ENCODE measurements at regions not wholly inside any gene's neighbourhood (a gene's known extent, or its start where the extent isn't known, plus 50 kb on each side); places are given as distances from the start of the nearest gene placed in this dataset.
A peak's percentile ranks its signal among the peaks of the same experiment; 100 is the strongest.

GRCh38 chr1:8115769-8116167 is 89.7 kb upstream of the ERRFI1 start:
- H3K27ac ChIP-seq, result peak overlapping the region in 2 of 8 donors; percentile 20 to 57
- H3K4me1 ChIP-seq, result peaks cover 3 to 26% (median 13%) of the 10 kb centered on the region in 6 donors
- no peaks in the 10 kb centered on the region for H3K27me3 ChIP-seq (replicated peaks in 1 of 7)
- DNase-seq, result no peak
- H3K36me3 ChIP-seq, result no peaks in the 10 kb centered on the region
- WGBS, 5 donors, result 89 to 95% (median 94%) methylated on average over 9 of the region's 9 CpGs
- no peaks in the 10 kb centered on the region for H3K9me3 ChIP-seq
- intact Hi-C loops (cut with DNase I; ENCODE audit: low total_unique reads), result no loop called here
- no peak overlapping the region for H3K4me3 ChIP-seq
- TF ChIP-seq CTCF (IDR thresholded peaks at IDR 0.05 in 8 of 11, conservative IDR thresholded peaks at IDR 0.05 in 3 of 11) (no peak), POLR2AphosphoS5 (IDR thresholded peaks at IDR 0.05) (no peak), POLR2A (IDR thresholded peaks at IDR 0.05) (no peak)

GRCh38 chr1:8115031-8115768 is 89.1 kb upstream of the ERRFI1 start:
- 90 to 95% (median 95%) methylated on average over 10 of the region's 10 CpGs for WGBS, 5 donors
- peaks cover 0 to 20% (median 8%) of the 10 kb centered on the region in 6 donors for H3K4me1 ChIP-seq
- TF ChIP-seq POLR2A (IDR thresholded peaks at IDR 0.05) (no peak), CTCF (IDR thresholded peaks at IDR 0.05 in 8 of 11, conservative IDR thresholded peaks at IDR 0.05 in 3 of 11) (no peak), POLR2AphosphoS5 (IDR thresholded peaks at IDR 0.05) (no peak)
- DNase-seq, result no peak
- intact Hi-C loops (cut with DNase I; ENCODE audit: low total_unique reads), result no loop called here
- no peaks in the 10 kb centered on the region for H3K27me3 ChIP-seq (replicated peaks in 1 of 7)
- H3K36me3 ChIP-seq, result no peaks in the 10 kb centered on the region
- H3K9me3 ChIP-seq, result no peaks in the 10 kb centered on the region
- H3K27ac ChIP-seq, result peak overlapping the region in 1 of 8 donors; percentile 20
- no peak overlapping the region for H3K4me3 ChIP-seq

- H3K4me1 ChIP-seq, result peaks cover 0 to 13% (median 7%) of the 10 kb centered on the region in 6 donors
- intact Hi-C loops (cut with DNase I; ENCODE audit: low total_unique reads), result no loop called here
- no peaks in the 10 kb centered on the region for H3K9me3 ChIP-seq
- no peaks in the 10 kb centered on the region for H3K36me3 ChIP-seq
- peak overlapping the region in 2 of 8 donors; percentile 0 to 26 for H3K27ac ChIP-seq
- H3K4me3 ChIP-seq, result no peak overlapping the region
- 72 to 84% (median 73%) methylated on average over 17 of the region's 17 CpGs for WGBS, 5 donors
- TF ChIP-seq POLR2A (IDR thresholded peaks at IDR 0.05) (no peak), POLR2AphosphoS5 (IDR thresholded peaks at IDR 0.05) (no peak), CTCF (IDR thresholded peaks at IDR 0.05 in 8 of 11, conservative IDR thresholded peaks at IDR 0.05 in 3 of 11) (no peak)
- no peaks in the 10 kb centered on the region for H3K27me3 ChIP-seq (replicated peaks in 1 of 7)
- DNase-seq, result no peak
Measured at GRCh38 chr1:8113262-8114220, 87.4 kb upstream of the ERRFI1 start.

Measured in spleen (tissue), 11 donors.